ENCODE measurements at regions not wholly inside any gene's neighbourhood (a gene's known extent, or its start where the extent isn't known, plus 50 kb on each side); places are given as distances from the start of the nearest gene placed in this dataset.

DNA sequence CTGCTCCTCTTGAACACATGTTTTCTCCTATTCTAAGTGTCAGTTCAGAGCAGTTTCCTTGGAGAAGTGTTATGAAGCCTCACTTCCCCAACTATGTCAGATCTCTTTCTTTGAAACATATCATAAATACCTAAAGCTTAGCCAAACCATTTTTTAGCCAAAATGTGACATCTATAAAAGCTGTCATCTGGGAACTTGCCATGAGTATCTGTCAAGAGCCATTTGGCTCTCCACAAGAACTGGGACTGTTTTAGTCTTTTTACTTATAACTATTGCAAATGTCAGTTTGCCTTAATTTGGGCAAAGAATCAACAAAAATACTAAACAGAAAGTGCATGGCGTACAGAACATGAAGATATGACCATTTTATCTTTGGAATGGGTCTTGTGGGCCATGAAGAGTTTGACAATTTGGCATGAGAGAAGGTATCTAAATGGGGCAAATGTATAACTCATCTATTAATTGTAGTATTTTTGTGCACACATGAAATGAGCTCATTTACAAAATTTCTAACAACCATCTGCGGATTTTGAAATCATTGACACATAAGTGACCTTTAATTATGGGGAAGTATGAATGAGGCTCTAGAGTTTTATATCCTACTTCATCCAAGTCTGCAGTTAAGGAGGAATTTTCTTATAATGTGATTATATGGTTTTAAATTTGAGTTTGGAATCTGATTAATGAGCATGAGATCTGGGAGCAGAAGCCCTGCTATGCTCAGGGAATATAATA, 129.1 kb upstream of the PACRGL start:
- Histone ChIP-seq H3K9me3 (ENCODE audit: control insufficient read depth, low read length) (no peaks in the 10 kb centered on the region), H3K4me3 (ENCODE audit: low read length) (no peak overlapping the region), H3K27ac (ENCODE audit: low read length) (no peak overlapping the region), H3K4me1 (ENCODE audit: control insufficient read depth, insufficient read depth, low read length) (no peaks in the 10 kb centered on the region), H3K27me3 (ENCODE audit: control insufficient read depth, insufficient read depth) (no peaks in the 10 kb centered on the region)
- ATAC-seq (no peak), DNase-seq (no peak)
- WGBS = 43% methylated on average over 2 of the region's 2 CpGs
- intact Hi-C loops (cut with DNase I) = no loop called here

DNA sequence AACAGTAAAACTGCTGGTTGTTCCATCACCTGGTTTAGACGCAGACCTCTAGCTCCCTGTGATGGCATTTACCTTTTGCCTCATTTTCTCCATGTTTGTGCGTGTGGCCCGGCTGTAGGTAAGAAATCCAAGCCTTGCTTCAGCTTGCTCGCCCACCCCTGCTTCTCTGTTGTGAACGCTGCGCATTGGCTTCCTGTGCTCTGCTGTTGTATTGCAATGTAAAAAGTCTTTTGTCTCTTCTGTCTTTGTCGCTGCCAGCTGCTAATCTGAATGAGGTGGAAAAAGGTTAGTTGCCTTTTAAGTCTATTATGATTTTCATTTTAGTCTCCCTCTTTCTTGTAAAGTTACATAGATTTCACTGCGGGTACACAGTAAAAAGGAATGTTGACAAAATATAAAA, 127.3 kb upstream of the PACRGL start:
- no peak for ATAC-seq
- WGBS = 92% methylated on average over 8 of the region's 8 CpGs
- no peaks in the 10 kb centered on the region for H3K4me1 ChIP-seq (ENCODE audit: control insufficient read depth, insufficient read depth, low read length)
- H3K9me3 ChIP-seq (ENCODE audit: control insufficient read depth, low read length) = no peaks in the 10 kb centered on the region
- no peak overlapping the region for H3K4me3 ChIP-seq (ENCODE audit: low read length)
- H3K27me3 ChIP-seq (ENCODE audit: control insufficient read depth, insufficient read depth) = no peaks in the 10 kb centered on the region
- H3K27ac ChIP-seq (ENCODE audit: low read length) = no peak overlapping the region
- intact Hi-C loops (cut with DNase I) = no loop called here
- no peak for DNase-seq

DNA sequence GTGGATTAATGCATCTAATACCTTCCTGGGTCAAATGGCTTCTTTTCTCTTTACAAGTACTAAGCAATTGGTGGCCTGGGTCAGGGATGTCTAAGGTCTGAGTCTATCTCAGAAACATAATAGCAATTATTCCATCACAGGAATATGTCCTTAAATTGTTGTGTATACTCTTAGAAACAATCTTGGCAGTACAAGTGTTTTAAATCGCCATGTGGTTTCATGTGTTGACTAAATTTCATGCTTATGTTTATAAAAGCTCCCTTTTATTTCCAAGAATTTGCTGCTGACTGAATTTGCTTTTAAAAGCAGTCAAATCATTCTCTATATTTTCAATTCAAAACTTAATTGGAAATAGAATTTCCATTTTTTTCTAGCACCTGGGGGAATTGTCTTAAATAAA, 125.3 kb upstream of the PACRGL start:
- DNase-seq (no peak), ATAC-seq (no peak)
- H3K4me3 ChIP-seq (ENCODE audit: low read length) = no peak overlapping the region
- H3K4me1 ChIP-seq (ENCODE audit: control insufficient read depth, insufficient read depth, low read length) = no peaks in the 10 kb centered on the region
- H3K9me3 ChIP-seq (ENCODE audit: control insufficient read depth, low read length) = no peaks in the 10 kb centered on the region
- WGBS = 80% methylated on average over 1 of the region's 1 CpG
- intact Hi-C loops (cut with DNase I) = no loop called here
- H3K27me3 ChIP-seq (ENCODE audit: control insufficient read depth, insufficient read depth) = no peaks in the 10 kb centered on the region
- no peak overlapping the region for H3K27ac ChIP-seq (ENCODE audit: low read length)

DNA sequence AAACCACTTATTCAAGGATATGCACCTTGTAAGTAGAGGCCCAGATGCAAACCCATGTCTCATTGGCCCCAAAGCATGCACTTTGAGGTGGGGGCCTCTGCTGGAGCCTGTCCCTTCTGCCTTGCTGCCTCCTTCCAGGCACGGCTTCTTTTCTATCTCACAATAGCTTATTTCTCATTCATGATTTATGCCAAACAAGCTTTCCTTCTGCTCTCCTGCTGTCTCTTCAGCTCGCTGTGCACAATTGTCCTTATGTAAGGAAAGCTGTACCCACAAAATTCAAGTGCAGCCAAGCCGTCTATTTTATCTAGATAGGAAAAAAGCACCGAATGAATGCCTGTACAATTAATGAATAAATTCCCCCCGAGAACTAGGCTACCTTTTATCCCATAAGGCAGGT, 124.8 kb upstream of the PACRGL start:
- DNase-seq = no peak
- Histone ChIP-seq H3K27me3 (ENCODE audit: control insufficient read depth, insufficient read depth) (no peaks in the 10 kb centered on the region), H3K27ac (ENCODE audit: low read length) (no peak overlapping the region), H3K4me1 (ENCODE audit: control insufficient read depth, insufficient read depth, low read length) (no peaks in the 10 kb centered on the region), H3K9me3 (ENCODE audit: control insufficient read depth, low read length) (no peaks in the 10 kb centered on the region), H3K4me3 (ENCODE audit: low read length) (no peak overlapping the region)
- ATAC-seq = no peak
- WGBS = 81% methylated on average over 5 of the region's 5 CpGs
- intact Hi-C loops (cut with DNase I) = no loop called here

DNA sequence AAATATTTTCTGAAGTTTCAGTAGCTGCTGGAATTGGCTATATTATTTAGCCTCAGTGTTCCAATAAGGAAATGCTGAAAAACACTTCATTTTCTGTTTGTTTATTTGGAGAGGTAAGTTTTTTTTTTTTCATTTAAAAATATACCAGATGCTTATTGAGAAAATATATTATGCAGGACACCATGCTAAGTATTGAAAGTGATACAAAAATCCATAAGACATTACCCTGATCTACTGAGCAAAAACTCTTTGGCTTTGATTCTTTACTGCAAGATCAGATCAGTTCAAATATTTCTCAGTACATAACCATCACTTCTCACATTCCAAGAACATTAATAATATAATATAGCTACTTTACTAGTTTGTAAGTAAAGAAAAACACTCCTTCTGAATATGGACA, 123.4 kb upstream of the PACRGL start:
- intact Hi-C loops (cut with DNase I) = no loop called here
- no peak for ATAC-seq
- H3K27ac ChIP-seq (ENCODE audit: low read length) = no peak overlapping the region
- H3K4me3 ChIP-seq (ENCODE audit: low read length) = no peak overlapping the region
- no peaks in the 10 kb centered on the region for H3K4me1 ChIP-seq (ENCODE audit: control insufficient read depth, insufficient read depth, low read length)
- no peaks in the 10 kb centered on the region for H3K9me3 ChIP-seq (ENCODE audit: control insufficient read depth, low read length)
- DNase-seq = no peak
- H3K27me3 ChIP-seq (ENCODE audit: control insufficient read depth, insufficient read depth) = no peaks in the 10 kb centered on the region

DNA sequence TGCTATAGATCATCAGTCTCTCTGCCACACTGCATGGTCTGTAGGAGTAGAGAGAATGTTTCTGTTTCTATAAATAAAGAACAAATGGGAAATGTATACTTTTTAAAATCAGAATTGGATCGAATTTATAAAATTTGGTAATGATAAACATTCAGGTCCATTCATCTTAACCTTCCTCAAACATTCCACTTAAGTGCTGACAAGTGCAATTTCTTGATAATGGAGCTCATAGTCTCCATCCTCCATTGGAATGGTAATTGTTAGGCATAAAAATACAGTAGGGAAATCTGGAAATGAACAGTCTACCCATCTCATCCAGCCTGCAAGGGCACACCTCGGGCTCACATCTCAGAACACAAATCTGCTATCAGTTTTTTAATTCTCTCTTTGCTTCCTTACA, 122.6 kb upstream of the PACRGL start:
- peak in 1 of 3 donors; percentile 17 for DNase-seq
- Histone ChIP-seq H3K27me3 (ENCODE audit: control insufficient read depth, insufficient read depth) (no peaks in the 10 kb centered on the region), H3K27ac (ENCODE audit: low read length) (no peak overlapping the region), H3K4me1 (ENCODE audit: control insufficient read depth, insufficient read depth, low read length) (no peaks in the 10 kb centered on the region), H3K9me3 (ENCODE audit: control insufficient read depth, low read length) (no peaks in the 10 kb centered on the region), H3K4me3 (ENCODE audit: low read length) (no peak overlapping the region)
- WGBS = 69% methylated on average over 2 of the region's 2 CpGs
- intact Hi-C loops (cut with DNase I) = no loop called here
- no peak for ATAC-seq

DNA sequence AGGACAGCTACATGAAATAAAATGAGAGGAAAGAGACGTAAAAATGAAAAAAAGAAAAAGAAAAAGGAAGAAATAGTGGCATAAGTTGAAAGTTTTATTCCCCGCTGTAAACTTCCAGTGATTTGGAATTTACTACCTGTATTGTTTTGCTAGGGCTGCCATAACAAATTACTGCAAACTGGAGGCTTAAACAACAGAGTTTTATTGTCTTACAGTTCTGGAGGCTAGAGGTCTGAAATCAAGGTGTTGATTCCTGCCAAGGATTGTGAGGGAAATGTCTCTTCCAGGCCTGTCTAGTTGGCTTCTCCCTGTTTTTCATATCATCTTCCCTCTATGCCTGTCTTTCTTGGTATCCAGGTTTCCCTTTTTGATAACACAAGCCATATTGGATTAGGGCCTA, 119.4 kb upstream of the PACRGL start:
- intact Hi-C loops (cut with DNase I) = no loop called here
- no peak for DNase-seq
- ATAC-seq = no peak
- WGBS = 92% methylated on average over 2 of the region's 2 CpGs
- H3K27ac ChIP-seq (ENCODE audit: low read length) = no peak overlapping the region
- H3K4me3 ChIP-seq (ENCODE audit: low read length) = no peak overlapping the region
- no peaks in the 10 kb centered on the region for H3K9me3 ChIP-seq (ENCODE audit: control insufficient read depth, low read length)
- no peaks in the 10 kb centered on the region for H3K27me3 ChIP-seq (ENCODE audit: control insufficient read depth, insufficient read depth)
- H3K4me1 ChIP-seq (ENCODE audit: control insufficient read depth, insufficient read depth, low read length) = no peaks in the 10 kb centered on the region

DNA sequence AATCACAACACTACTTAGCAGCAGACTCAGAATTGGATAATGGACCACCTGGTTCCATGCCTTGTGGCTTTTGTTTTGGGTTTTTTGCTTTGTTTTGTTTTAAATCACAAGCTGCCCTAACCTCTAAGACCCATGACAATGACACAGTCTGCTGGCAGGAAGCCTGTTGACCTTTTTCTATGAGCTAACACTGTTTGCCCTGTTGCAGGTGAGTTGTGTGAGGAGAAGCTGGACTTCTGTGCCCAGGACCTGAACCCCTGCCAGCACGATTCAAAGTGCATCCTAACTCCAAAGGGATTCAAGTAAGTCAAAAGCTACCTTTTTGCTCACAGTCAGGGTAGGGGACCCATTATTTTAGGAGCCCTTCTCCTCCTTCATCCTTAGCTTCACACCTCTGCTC, 110.8 kb upstream of the PACRGL start:
- H3K4me1 ChIP-seq (ENCODE audit: control insufficient read depth, insufficient read depth, low read length) = no peaks in the 10 kb centered on the region
- H3K9me3 ChIP-seq (ENCODE audit: control insufficient read depth, low read length) = no peaks in the 10 kb centered on the region
- intact Hi-C loops (cut with DNase I) = no loop called here
- H3K27me3 ChIP-seq (ENCODE audit: control insufficient read depth, insufficient read depth) = no peaks in the 10 kb centered on the region
- DNase-seq (no peak), ATAC-seq (no peak)
- whole genome bisulfite sequencing = 85% methylated on average over 1 of the region's 1 CpG
- H3K4me3 ChIP-seq (ENCODE audit: low read length) = no peak overlapping the region
- H3K27ac ChIP-seq (ENCODE audit: low read length) = no peak overlapping the region

DNA sequence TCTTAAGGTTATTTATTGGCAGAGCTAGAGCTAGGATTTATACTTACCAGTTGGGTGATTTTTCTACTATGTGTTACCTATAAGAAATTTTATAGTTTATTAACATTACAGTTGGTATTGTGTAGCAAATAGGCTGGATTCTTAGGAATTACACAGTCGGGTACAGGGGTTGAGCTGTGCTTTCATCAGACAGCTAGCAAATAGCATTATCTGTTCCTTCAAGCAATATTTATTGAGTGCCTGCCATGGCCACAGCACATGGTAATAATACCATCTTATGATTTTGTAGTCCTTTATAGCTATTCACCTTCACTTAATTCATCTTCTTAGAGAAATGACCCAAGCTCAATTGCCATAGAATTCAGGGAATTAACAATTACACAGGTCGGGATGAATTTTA, 109.4 kb upstream of the PACRGL start:
- Histone ChIP-seq H3K27me3 (ENCODE audit: control insufficient read depth, insufficient read depth) (no peaks in the 10 kb centered on the region), H3K4me1 (ENCODE audit: control insufficient read depth, insufficient read depth, low read length) (no peaks in the 10 kb centered on the region), H3K9me3 (ENCODE audit: control insufficient read depth, low read length) (no peaks in the 10 kb centered on the region), H3K4me3 (ENCODE audit: low read length) (no peak overlapping the region), H3K27ac (ENCODE audit: low read length) (no peak overlapping the region)
- ATAC-seq = no peak
- no peak for DNase-seq
- intact Hi-C loops (cut with DNase I) = no loop called here
- WGBS = 86% methylated on average over 2 of the region's 2 CpGs

DNA sequence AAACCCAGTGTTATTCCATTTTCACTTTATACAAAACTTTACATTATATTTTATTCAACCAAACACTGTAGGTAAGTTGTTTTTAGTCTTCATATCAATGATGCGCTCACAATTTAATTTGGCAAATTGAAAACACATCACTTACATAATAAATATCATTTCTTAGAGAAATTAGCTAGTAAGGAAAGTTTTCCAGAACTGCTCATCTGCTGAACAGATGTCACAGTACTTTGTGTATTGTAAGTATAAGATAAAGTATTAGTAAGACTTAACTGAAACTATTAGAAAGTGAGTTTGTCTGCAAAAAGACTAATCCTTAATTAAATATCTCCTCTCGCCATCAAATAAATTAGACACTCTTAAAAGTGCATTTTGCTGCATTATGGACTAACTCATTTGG, 108.7 kb upstream of the PACRGL start:
- no peak for DNase-seq
- intact Hi-C loops (cut with DNase I) = no loop called here
- 91% methylated on average over 2 of the region's 2 CpGs for WGBS
- Histone ChIP-seq H3K4me3 (ENCODE audit: low read length) (no peak overlapping the region), H3K27ac (ENCODE audit: low read length) (no peak overlapping the region), H3K9me3 (ENCODE audit: control insufficient read depth, low read length) (no peaks in the 10 kb centered on the region), H3K4me1 (ENCODE audit: control insufficient read depth, insufficient read depth, low read length) (no peaks in the 10 kb centered on the region), H3K27me3 (ENCODE audit: control insufficient read depth, insufficient read depth) (no peaks in the 10 kb centered on the region)
- no peak for ATAC-seq

DNA sequence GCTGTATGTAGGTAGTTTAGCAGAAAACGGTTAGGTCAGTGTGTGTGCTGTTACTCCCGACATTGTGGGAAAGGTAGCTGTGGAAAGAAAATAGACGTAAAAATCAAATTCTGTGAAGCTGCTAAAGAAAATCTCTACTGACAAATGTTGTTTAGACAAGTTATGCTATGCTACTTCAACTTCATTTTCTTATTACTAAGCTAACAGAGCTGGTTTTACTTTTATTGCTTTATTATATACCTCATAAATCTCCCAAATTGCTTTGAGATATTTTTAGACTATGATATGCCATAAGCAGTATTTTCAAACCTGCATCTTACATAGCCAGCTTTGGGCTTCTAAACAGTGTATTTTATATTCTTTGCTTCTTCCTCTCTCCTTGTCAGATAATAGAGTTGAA, 108.2 kb upstream of the PACRGL start:
- DNase-seq (no peak), ATAC-seq (no peak)
- intact Hi-C loops (cut with DNase I) = no loop called here
- Histone ChIP-seq H3K4me1 (ENCODE audit: control insufficient read depth, insufficient read depth, low read length) (no peaks in the 10 kb centered on the region), H3K9me3 (ENCODE audit: control insufficient read depth, low read length) (no peaks in the 10 kb centered on the region), H3K27ac (ENCODE audit: low read length) (no peak overlapping the region), H3K4me3 (ENCODE audit: low read length) (no peak overlapping the region), H3K27me3 (ENCODE audit: control insufficient read depth, insufficient read depth) (no peaks in the 10 kb centered on the region)
- WGBS = 87% methylated on average over 3 of the region's 3 CpGs

DNA sequence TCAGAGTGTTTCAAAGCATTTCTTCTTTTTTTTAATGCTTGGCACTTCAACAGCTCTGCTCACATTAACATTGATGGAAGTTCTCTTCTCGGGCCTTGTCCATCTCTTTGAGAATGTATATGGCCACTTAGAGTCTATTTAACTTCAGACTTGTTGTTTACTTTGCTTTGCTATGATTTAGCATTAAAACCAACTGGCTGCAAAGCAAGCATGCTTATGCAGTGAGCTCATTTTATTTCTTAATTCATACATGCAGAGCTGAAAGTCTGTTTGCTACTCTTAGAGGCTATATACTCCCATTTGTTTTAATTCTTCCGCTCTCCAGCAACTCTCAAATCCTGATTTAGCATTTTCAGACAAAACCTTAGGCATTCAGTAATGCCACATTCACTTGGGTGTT, 107.6 kb upstream of the PACRGL start:
- H3K27ac ChIP-seq (ENCODE audit: low read length) = no peak overlapping the region
- DNase-seq (no peak), ATAC-seq (no peak)
- 81% methylated on average over 2 of the region's 2 CpGs for WGBS
- no peaks in the 10 kb centered on the region for H3K9me3 ChIP-seq (ENCODE audit: control insufficient read depth, low read length)
- no peak overlapping the region for H3K4me3 ChIP-seq (ENCODE audit: low read length)
- H3K27me3 ChIP-seq (ENCODE audit: control insufficient read depth, insufficient read depth) = no peaks in the 10 kb centered on the region
- intact Hi-C loops (cut with DNase I) = no loop called here
- no peaks in the 10 kb centered on the region for H3K4me1 ChIP-seq (ENCODE audit: control insufficient read depth, insufficient read depth, low read length)
